HG03571 (cell line): ENCODE measurements at regions not wholly inside any gene's neighbourhood (a gene's known extent, or its start where the extent isn't known, plus 50 kb on each side); places are given as distances from the start of the nearest gene placed in this dataset.

Experiments
- ATAC-seq: cut with Tn5 transposase; IDR thresholded peaks from one replicate; pipeline ENCODE4 v1.9.1; 2021; ENCODE audit not compliant: unreplicated experiment

GRCh38 chr3:18780959-18781358 is 355.8 kb upstream of the SATB1 start:
- ATAC-seq = no peak

DNA sequence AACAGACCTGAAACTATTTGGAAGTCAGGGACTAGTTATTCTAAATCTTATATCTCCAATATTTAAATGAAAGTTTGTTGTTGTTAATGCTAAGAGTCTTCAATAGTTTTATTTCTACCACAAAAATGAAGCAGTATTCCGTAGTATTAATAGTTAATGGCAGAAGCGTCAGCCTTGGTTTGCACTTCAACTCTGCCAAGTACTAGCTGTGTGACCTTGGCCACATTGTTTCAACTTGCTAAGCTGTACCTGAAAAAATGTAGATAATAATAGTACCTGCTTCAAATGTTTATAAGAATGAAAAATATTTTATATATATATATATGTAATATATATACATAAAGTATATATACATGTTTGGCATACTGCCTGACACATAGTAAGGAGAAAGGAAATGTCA is 354.6 kb upstream of the SATB1 start:
- no peak for ATAC-seq

DNA sequence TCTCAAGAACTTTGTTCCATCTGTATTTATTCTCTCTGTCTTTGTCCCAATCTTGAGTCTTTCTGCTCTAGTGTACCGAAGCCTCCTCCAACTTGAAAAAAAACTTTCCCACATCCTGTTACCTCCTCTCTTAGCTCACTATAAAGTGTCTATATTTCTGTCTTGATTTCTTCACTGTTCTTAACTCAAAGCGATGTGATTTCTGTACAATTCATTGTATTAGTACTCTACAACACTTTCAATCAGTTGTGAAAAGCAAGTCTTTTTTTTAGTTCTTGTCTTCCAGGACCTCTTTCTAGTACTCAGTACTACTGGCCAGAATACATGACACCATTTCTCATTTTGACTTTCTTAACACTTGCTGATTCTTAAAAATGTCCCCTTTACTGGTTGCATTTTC is 353.5 kb upstream of the SATB1 start:
- ATAC-seq = no peak

- no peak for ATAC-seq
Measured at GRCh38 chr3:18778094-18778493, 353.0 kb upstream of the SATB1 start.

DNA sequence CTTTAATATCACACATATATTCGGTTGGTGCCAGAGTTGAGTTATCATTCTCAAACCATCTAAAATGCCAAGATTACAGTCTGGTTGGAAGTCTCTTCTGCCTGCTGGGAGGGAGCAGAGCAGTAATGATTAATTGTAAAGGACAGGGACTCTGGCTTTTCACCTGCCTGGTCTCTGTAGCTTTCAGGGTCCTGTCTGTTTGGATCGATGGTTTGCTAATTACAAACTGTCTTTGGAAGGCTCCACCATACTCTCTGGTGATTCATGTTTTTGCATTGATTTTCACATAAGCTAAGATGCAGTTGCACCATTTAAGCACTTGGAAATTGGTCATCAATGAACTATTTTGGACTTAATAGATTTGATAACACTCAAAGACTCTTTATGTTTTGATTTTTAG is 350.4 kb upstream of the SATB1 start:
- no peak for ATAC-seq

- no peak for ATAC-seq
Measured at GRCh38 chr3:18774319-18775088, 349.4 kb upstream of the SATB1 start.

- ATAC-seq = no peak
Measured at GRCh38 chr3:18772699-18773305, 347.7 kb upstream of the SATB1 start.

GRCh38 chr3:18771931-18772330 is 346.8 kb upstream of the SATB1 start:
- ATAC-seq = no peak

GRCh38 chr3:18770800-18771199 is 345.7 kb upstream of the SATB1 start:
- no peak for ATAC-seq

- no peak for ATAC-seq
Measured at GRCh38 chr3:18767756-18768303, 342.7 kb upstream of the SATB1 start.

DNA sequence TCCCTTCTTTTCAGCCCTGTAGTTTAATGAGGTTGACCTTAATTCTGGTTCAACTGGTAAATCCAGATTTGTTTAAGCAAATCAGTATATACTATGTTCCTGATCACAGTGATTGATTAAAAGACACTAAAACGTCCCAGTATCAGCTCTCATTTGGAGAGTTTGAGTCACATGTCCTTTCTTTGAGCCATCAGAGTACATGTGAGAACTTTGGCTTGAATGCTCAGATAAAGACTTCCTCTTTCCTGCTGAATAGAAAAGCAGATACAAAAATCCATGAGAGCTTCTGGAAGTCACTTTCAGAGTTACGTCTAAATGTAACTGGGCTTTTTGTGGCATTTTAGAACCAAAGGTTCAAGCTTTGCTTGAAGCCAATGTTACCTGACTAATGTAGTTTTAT is 341.8 kb upstream of the SATB1 start:
- no peak for ATAC-seq

DNA sequence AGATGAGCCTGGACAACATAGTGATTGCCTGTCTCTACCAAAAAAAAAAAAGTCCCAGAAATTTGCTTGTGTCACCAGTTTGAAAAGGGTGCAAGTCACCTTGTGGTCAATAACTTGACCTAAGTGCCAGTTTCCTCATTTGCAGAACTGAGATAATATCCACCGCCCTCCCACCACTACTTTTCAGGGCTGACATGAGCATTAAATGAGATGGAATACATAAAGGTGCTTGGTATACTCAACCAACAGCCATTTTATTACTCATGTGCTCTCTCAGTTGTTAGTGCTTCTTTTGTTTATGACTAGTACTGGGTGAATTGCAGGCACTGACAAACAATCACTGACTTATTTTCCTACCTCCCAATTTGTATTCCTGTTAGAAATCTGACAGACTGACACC is 340.5 kb upstream of the SATB1 start:
- ATAC-seq = no peak

- no peak for ATAC-seq
Measured at GRCh38 chr3:18765161-18765560, 340.0 kb upstream of the SATB1 start.

GRCh38 chr3:18761530-18761929 is 336.4 kb upstream of the SATB1 start:
- no peak for ATAC-seq

DNA sequence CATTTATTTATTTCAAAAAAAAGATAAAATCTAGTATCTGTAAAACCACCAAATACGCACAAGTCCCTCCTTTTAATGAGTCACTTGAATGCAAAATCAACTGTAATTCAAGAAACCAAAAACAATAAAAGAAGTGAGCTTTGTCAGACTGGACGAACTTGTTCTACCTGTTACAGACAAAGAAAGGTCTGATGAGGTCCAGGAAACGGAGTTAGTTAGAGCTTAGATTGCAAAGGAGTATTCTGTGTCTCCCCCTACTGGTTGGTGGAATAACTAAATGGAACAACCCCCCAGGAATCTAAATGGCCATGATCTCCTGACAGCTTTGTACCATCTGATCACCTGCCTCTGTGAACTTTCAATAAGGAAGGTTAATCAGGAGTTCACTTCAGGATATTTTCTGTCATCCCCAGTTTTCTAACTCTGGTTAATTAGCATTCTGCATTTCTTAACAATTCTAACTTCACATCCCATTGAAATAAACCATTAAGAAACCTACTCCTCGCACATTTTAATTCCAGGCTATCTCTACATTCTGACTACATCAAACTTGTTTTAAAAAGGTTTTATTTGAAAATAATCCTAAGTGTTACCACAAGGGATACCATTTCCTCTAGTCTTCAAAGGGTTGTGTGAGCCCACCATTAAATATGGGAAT is 333.0 kb upstream of the SATB1 start:
- peak; percentile 86 for ATAC-seq

DNA sequence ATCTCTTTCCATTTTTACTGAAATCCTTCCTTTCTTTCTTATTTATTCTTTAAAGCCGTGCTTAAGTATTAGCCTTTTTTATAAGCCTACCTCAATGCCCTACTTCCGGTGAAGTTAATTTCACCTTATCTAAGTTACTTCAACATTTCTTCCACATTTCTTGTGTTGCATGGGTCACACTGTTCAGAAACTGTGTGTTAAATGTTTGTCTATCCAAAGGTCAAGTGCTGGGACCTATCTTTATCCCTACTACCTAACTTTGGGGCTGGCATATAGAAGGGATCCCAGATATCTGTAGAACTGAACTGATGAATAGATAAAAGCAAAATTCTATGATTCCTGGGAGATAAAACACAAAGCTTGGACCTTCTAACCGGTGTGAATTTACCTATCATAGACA is 332.3 kb upstream of the SATB1 start:
- no peak for ATAC-seq

GRCh38 chr3:18752273-18752934 is 327.3 kb upstream of the SATB1 start:
- no peak for ATAC-seq

DNA sequence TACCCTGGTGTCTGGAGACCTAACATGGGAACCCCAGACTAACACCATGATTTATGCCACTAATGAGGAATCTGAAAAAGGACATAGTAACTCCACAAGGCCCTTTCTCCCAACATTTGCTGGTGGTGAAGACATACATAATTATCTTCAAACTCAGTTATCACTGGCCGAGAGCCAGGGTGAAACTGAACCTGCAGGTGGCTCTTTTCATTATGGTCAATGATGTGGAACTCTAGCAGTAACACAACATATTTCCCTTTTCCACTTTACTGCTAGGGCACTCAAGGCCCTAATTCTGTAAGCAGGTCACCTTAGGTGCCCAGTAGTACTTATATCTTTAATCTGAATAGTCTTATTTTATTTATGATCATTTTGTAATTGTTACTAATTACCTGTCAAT is 326.4 kb upstream of the SATB1 start:
- no peak for ATAC-seq

DNA sequence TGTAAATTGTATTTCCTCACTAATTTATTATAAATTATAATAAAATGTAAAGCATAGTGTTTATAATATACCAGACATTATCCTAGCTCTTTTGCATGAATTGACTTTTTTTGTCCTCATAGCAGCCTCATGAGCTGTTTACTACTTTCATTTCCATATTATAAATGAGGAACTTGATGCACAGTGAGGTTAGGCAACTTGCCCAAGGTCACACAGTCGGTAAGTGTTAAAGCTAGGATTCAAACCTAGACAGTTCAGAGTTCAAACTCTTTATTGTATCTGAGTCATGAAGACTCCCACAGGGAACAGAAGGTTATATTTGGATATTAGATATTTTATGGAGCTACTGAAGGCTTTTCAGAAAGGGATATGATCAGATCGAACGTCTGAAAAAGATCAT is 322.2 kb upstream of the SATB1 start:
- no peak for ATAC-seq

DNA sequence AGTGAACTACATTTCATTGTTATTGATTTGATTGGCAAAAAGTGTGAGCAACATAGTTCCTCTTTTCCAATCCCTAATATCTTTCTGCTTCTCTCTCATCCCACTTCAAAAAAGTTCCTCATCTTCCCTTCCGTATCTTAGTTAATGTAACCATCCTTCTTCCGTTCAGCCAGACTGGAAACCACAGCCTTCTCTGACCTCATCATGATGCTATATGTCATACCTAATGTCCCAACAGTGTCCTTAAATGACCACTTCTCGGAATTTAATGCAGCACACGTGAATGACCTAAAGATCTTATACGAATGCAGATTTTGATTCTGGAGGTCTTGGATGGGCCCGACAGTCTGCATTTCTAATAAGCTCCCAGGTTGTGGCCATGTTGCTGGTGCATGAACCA is 320.3 kb upstream of the SATB1 start:
- ATAC-seq = no peak

DNA sequence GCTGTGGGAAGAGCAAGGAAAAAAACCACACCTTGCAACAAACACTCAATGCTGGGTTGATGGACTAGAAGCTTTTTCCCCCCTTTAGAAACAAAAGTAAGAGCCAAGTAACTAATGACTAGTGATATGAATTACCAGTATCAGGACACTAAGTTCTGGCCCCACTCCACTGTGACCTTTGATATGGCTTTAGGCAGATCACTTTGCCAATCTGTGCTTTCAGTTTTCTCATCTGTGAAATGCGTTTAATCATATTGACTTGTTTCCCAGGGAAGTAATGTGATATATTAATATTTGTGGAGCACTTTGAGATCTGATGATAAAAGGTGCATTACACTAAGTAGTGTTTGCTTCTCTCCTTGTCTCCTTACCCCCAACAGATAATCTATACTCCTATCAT is 319.3 kb upstream of the SATB1 start:
- ATAC-seq = no peak

DNA sequence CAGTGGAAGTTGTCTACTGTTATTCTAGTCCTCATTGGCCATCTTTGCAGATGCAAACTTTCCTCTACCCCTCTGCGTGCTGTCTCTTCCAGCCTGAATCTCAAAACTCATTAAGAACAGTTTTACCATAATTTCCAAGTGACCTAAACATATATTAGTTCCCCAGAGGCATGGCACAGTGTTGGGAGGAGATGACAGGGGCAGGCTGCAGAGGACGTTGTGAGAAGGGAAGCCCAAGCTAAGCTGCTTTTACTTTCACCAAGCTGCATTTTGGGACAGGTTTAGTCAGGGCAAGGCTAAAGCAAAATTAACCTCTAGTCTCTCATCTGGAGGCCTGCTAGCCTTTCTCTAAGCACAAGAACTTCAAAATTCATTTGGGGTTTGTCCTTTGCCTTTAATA is 318.6 kb upstream of the SATB1 start:
- no peak for ATAC-seq
